ENCODE measurements at regions not wholly inside any gene's neighbourhood (a gene's known extent, or its start where the extent isn't known, plus 50 kb on each side); places are given as distances from the start of the nearest gene placed in this dataset.
A peak's percentile ranks its signal among the peaks of the same experiment; 100 is the strongest.

- Histone ChIP-seq H3K27me3 (no peaks in the 10 kb centered on the region), H3K9me3 (no peaks in the 10 kb centered on the region), H3K27ac (no peak overlapping the region), H3K4me3 (no peak overlapping the region), H3K4me1 (no peaks in the 10 kb centered on the region), H3K36me3 (no peaks in the 10 kb centered on the region)
- intact Hi-C loops (cut with DNase I; ENCODE audit: low total_unique reads) = no loop called here
- no peak for DNase-seq
- TF ChIP-seq CTCF (IDR thresholded peaks at IDR 0.05) = no peak
- TF ChIP-seq POLR2A (IDR thresholded peaks at IDR 0.05) = no peak
These were observed 139.6 kb downstream of the FOXD2 start for GRCh38 chr1:47577303-47578025.

GRCh38 chr1:47578026-47578720 is 140.3 kb downstream of the FOXD2 start:
- no peak overlapping the region for H3K4me3 ChIP-seq
- intact Hi-C loops (cut with DNase I; ENCODE audit: low total_unique reads) = no loop called here
- H3K27me3 ChIP-seq = no peaks in the 10 kb centered on the region
- DNase-seq = peak in 1 of 2 donors; percentile 22
- TF ChIP-seq CTCF (IDR thresholded peaks at IDR 0.05) (no peak), POLR2A (IDR thresholded peaks at IDR 0.05) (no peak)
- H3K4me1 ChIP-seq = no peaks in the 10 kb centered on the region
- no peak overlapping the region for H3K27ac ChIP-seq
- H3K9me3 ChIP-seq = no peaks in the 10 kb centered on the region
- H3K36me3 ChIP-seq = no peaks in the 10 kb centered on the region

- no peak for DNase-seq
- Histone ChIP-seq H3K27me3 (no peaks in the 10 kb centered on the region), H3K9me3 (no peaks in the 10 kb centered on the region), H3K4me3 (no peak overlapping the region), H3K4me1 (no peaks in the 10 kb centered on the region), H3K36me3 (no peaks in the 10 kb centered on the region), H3K27ac (no peak overlapping the region)
- intact Hi-C loops (cut with DNase I; ENCODE audit: low total_unique reads) = no loop called here
- TF ChIP-seq CTCF (IDR thresholded peaks at IDR 0.05) (no peak), POLR2A (IDR thresholded peaks at IDR 0.05) (no peak)
These were observed 141.0 kb downstream of the FOXD2 start for GRCh38 chr1:47578721-47579419.

DNA sequence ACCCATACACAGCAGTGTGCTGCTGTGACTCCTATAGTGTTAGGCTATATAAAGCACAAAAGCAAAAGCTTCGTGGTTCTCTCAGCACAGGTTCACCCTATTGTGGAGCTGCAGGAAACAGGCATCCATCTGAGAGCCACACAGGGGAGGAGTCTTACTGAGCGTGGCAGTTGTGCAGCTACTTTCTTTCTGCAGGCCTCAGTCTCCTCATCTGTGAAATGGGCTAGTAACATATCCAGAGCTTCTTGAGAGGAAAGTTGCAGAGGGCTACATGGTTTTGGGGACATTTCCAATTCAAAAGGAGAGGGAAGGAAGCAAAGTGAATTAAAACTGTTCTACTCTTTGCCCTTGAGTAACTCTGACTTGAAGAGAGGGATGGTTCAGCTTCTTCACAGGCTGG is 142.0 kb downstream of the FOXD2 start:
- no peak overlapping the region for H3K27ac ChIP-seq
- H3K4me3 ChIP-seq = no peak overlapping the region
- H3K9me3 ChIP-seq = no peaks in the 10 kb centered on the region
- TF ChIP-seq POLR2A (IDR thresholded peaks at IDR 0.05) (no peak), CTCF (IDR thresholded peaks at IDR 0.05) (no peak)
- DNase-seq = no peak
- intact Hi-C loops (cut with DNase I; ENCODE audit: low total_unique reads) = no loop called here
- no peaks in the 10 kb centered on the region for H3K36me3 ChIP-seq
- H3K27me3 ChIP-seq = no peaks in the 10 kb centered on the region
- no peaks in the 10 kb centered on the region for H3K4me1 ChIP-seq

GRCh38 chr1:47580451-47580995 is 142.7 kb downstream of the FOXD2 start:
- no peaks in the 10 kb centered on the region for H3K27me3 ChIP-seq
- intact Hi-C loops (cut with DNase I; ENCODE audit: low total_unique reads) = no loop called here
- H3K27ac ChIP-seq = no peak overlapping the region
- no peak for TF ChIP-seq POLR2A (IDR thresholded peaks at IDR 0.05)
- no peak for TF ChIP-seq CTCF (IDR thresholded peaks at IDR 0.05)
- no peak overlapping the region for H3K4me3 ChIP-seq
- no peaks in the 10 kb centered on the region for H3K4me1 ChIP-seq
- H3K9me3 ChIP-seq = no peaks in the 10 kb centered on the region
- DNase-seq = no peak
- no peaks in the 10 kb centered on the region for H3K36me3 ChIP-seq

All from uterus (tissue), 3 donors.